GM08714 (cell line): ENCODE measurements at regions not wholly inside any gene's neighbourhood (a gene's known extent, or its start where the extent isn't known, plus 50 kb on each side); places are given as distances from the start of the nearest gene placed in this dataset.

Source experiments
- H3K4me3 ChIP-seq: fragments of 200-500 bp; sonication (Bioruptor generic); 2 replicates; pipeline ENCODE4 v1.5.1; 2014; ENCODE audit warnings: mild to moderate bottlenecking, low read length, inconsistent platforms
- ZNF274 ChIP-seq: IDR thresholded peaks from 2 replicates; pipeline ENCODE4 v1.6.1; 2012; ENCODE audit warnings: mild to moderate bottlenecking, low read depth, low read length

DNA sequence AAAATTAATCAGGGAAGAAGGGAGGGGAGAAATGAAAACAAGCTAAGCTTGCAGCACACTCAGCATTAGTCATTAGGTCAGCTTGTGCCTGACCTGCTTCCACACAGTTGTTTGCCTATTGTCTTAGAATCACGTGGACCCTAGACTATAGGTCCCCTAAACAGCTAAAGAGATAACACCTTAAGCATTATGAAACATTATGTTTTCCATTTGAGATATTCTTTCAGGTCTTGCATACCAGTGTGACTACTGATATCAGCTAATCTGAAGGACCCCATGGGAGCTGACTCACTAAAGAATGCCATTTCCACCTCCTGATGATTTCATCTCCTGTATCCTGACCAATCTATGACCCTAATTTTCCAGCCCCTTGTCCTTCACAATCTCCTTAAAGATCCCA, 154.1 kb upstream of the FUT8 start:
- no peak for TF ChIP-seq ZNF274
- no peak overlapping the region for H3K4me3 ChIP-seq

DNA sequence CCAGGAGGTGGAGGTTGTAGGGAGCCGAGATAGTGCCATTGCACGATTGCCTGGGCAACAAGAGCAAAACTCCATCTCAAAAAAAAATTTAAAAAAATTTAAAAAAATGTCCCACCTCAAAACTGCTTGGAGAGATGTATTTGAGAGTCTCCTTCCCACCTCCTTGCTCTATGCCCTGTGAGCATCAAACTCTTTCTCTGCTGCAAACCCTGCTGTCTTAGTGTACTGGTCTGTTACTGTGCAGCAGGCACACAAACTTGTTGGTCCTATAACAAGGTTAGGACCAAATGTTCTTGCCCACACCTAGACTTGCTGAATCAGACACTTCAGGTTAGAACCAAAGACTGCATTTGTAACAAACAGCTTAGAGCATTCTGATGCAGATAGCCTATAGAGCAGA, 153.5 kb upstream of the FUT8 start:
- no peak overlapping the region for H3K4me3 ChIP-seq
- no peak for TF ChIP-seq ZNF274

DNA sequence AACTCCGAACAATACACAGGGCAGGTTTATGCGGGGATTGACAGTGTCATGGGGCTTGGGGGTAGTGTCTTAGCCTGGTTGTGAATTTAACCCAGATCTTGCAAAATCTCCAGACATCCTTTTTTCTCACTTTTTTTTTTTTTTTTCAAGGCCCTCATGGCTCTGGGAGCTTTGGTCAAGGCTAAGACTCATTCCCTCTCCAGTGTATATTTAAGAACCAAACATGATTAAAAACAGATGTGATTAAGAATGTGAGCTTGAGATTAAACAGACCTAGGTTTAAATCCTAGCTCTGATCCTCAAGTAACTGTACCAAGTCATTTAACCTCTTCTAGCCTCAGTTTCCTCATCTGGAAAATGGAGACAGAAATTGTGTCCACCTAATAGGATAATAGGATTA, 151.7 kb upstream of the FUT8 start:
- no peak for TF ChIP-seq ZNF274

DNA sequence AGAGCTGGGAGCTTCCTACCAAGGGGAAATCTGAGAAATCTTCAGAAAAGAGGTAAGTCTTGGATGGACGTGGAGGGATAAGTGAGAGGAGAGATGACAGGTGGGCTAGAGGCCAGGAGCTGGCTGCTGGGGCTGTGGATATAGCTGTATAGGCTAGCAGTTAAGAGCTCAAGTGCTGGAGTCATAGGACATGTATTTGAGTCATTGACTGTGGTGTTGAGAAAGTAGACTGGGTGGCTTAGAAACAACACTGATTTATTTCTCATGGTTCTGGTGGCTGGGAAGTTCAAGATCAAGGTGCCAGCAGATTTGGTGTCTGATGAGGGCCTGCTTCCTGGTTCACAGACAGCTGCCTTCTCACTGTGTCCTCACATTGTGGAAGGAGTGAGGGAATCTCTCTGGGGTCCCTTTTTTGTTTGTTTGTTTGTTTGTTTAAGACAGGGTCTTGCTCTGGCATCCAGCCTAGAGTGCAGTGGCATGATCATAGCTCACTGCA, 151.1 kb upstream of the FUT8 start:
- TF ChIP-seq ZNF274: no peak
- no peak overlapping the region for H3K4me3 ChIP-seq

More for the DNA sequence above, 151.7 kb upstream of the FUT8 start:
- H3K4me3 ChIP-seq: no peak overlapping the region

DNA sequence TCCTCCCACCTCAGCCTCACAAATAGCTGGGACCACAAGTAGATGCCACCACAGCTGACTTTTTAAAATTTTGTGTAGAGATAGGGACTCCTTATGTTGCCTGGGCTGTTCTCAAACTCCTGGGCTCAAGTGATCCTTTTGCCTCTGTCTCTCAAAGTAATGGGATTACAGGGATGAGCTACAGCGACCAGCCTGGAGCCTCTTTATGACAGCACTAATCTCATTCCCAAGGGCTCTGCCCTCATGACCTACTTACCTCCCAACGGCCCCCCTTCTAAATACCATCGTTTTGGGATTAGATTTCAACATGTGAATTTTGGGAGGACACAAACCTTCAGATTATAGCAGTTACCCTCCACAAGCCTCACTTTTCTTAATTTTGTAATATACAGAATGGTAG, 150.6 kb upstream of the FUT8 start:
- H3K4me3 ChIP-seq: no peak overlapping the region
- no peak for TF ChIP-seq ZNF274

DNA sequence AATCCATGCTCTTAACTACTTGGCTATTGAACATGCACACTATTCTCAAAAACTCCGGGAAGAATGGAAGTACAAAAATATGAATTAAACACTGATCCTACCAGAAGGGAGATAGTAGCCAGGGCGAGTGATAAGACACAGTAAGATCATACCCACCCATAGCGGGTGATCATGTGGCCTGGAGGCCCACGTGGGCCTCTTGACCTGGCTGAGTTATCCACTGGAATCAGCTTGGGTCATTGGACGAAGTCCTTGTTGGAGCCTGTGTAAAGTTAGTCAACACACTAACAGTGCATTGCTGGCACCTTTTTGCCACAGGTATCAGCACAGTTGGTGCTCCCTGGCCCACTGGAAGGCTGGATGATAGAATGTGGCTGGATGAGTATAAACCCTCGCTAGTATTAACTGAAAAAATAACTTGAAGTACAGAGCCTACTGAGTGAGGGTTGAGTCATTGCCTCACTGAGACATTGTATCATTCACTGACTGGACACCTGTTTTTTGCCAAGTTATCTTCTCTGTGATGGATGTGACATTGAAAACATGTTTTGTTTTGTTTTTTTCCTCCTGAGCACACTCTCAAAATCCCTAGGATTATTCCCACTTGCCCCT, 149.2 kb upstream of the FUT8 start:
- no peak overlapping the region for H3K4me3 ChIP-seq
- no peak for TF ChIP-seq ZNF274

DNA sequence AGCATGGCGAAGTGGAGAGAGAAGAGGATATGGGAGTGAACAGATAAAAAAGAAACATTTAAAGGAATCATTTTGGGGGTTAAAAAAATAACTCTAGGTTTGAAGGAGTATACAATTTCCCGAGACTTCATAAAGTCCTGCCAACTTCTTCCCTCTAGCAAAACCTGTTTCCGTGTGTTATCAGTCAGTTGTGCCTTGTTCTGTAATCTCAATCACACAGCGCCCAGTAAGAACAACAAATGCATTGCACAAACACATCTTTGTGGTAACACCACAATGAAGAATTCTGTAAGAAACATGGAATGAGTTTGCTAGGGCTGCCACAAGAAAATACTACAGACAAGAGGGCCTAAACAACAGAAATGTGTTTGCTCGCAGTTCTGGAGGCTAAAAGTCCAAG, 144.7 kb upstream of the FUT8 start:
- TF ChIP-seq ZNF274: no peak
- no peak overlapping the region for H3K4me3 ChIP-seq

DNA sequence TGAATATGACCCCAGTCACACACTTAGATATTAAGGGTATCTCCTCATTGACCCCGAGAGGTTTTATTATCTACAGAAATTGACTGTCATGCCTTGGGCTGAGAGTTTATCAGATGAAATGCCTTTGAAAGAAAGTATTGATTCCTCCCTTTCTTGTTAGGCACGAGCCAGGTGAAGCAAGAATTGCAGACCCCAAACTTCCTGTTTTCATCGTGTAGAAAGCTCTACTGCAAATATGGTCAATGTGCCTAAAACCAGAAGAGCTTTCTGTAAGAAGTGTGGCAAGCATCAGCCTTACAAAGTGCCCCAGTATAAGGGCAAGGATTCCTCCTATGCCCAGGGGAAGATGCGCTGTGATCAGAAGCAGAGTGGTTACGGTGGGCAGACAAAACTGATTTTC, 143.9 kb upstream of the FUT8 start:
- TF ChIP-seq ZNF274: no peak
- no peak overlapping the region for H3K4me3 ChIP-seq

DNA sequence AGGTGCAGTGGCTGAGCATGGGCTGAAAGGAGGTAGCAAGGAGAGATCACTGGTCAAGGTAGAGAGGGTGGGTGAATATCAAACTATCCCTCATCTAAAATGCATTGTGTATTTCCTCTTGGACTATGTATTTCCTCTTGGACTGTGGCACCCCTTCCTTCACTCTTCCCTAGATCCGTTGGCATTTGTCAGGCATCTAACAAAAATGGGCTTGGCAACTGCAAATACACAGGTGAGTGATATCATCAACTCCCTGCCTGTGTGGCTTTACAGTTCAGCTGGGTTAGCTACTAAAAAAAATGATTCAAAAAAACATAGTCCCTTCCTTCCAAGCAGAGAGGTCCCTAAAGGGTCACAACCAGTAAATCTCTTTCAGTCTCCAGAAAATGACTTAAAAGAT, 142.8 kb upstream of the FUT8 start:
- no peak for TF ChIP-seq ZNF274
- H3K4me3 ChIP-seq: no peak overlapping the region

DNA sequence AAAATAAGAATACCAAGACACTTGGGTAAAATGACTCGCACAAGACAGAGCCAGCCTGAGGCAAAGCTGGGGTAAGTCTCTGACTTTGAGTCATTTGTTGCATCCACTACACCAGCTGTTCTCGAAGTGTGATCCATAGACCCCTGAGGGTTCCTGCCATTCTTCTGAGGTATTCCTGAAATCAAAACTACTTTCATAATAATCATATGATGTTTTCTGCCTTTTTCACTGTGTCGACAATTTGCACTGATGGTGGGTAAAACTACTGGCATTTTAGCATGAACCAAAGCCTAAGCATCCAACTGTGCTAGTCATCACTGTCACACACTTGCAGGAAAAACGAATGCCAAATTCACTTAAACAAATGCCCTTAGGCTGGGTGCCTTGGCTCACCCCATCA, 135.5 kb upstream of the FUT8 start:
- H3K4me3 ChIP-seq: no peak overlapping the region
- TF ChIP-seq ZNF274: no peak

DNA sequence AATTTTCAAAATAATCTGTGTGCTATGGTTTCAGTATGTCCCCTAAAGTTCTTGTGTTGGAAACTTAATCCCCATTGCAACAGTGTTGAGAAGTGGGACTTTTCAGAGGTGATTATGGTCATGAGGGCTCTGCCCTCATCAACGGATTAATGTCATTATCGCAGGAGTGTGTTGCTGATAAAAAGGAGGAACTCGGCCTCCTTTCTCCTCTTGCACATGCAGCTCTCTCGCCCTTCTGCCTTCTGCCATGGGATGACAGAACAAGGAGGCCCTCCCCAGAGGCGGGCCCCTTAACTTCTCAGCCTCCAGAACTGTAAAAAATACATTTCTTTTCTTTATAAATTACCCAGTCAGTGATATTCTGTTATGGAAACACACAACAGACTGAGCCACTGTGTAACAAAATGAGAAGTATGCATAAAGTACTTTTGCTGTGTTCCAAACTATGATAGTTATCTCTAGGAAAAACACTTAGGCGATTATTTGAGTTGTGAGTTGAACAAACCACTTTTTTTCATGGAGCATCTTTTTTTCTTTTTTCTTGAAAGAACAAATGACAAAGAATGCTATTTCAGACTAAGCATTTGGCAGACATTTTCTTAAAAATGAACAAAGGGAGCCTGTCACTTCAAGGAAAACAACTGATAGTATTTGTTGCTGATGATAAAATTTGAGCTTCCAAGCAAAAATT, 134.8 kb upstream of the FUT8 start:
- no peak overlapping the region for H3K4me3 ChIP-seq
- no peak for TF ChIP-seq ZNF274

DNA sequence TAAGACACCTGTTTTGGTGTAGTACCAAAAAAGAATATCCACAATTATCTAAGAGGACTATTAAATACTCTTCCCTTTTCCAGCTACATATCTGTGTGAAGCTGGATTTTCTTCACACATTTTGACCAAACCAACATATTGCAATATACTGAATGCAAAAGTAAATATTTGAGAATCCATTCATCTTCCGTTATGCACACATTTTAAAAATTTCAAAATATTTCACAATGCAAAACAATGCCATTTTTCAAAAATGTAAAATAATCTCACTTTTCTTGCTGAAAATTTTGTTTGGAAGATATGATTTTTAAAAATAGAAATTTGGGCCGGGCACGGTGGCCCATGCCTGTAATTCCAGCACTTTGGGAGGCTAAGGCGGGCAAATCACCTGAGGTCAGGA, 133.9 kb upstream of the FUT8 start:
- H3K4me3 ChIP-seq: no peak overlapping the region
- TF ChIP-seq ZNF274: no peak

DNA sequence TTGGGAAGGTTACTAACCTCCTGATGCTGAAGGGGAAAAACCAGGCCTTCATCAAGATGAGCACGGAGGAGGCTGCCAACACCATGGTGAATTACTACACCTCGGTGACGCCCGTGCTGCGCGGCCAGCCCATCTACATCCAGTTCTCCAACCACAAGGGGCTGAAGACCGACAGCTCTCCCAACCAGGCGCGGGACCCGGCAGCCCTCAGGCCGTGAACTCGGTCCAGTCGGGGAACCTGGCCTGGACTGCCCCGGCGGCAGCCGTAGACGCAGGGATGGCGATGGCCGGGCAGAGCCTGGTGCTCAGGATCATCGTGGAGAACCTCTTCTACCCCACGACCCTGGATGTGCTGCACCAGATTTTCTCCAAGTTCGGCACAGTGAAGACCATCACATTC, 133.0 kb upstream of the FUT8 start:
- H3K4me3 ChIP-seq: no peak overlapping the region

DNA sequence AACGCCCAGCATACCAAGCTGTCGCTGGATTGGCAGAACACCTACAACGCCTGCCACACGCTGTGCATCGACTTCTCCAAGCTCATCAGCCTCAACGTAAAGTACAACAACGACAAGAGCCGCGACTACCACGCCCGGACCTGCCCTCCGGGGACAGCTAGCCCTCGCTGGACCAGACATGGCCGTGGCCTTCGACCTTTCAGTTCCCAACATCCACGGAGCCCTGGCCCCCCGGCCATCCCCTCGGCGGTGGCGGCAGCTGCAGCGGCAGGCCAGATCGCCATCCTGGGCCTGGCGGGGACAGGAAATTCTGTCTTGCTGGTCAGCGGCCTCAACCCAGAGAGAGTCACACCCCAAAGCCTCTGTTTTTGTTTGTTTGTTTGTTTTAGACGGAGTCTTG, 132.6 kb upstream of the FUT8 start:
- no peak for TF ChIP-seq ZNF274

More for the DNA sequence above, 133.0 kb upstream of the FUT8 start:
- no peak for TF ChIP-seq ZNF274

DNA sequence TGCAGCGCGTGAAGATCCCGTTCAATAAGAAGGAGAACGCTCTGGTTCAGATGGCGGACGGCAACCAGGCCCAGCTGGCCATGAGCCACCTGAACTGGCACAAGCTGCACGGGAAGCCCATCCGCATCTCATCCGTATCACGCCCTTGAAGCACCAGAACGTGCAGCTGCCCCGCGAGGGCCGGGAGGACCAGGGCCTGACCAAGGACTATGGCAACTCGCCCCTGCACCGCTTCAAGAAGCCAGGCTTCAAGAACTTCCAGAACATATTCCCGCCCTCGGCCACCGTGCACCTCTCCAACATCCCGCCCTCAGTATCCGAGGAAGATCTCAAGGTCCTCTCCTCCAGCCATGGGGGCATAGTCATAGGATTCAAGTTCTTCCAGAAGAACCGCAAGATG, 131.9 kb upstream of the FUT8 start:
- H3K4me3 ChIP-seq: no peak overlapping the region
- no peak for TF ChIP-seq ZNF274

More for the DNA sequence above, 132.6 kb upstream of the FUT8 start:
- no peak overlapping the region for H3K4me3 ChIP-seq
